Panc1 (cell line): ENCODE measurements at regions not wholly inside any gene's neighbourhood (a gene's known extent, or its start where the extent isn't known, plus 50 kb on each side); places are given as distances from the start of the nearest gene placed in this dataset.
A peak's percentile ranks its signal among the peaks of the same experiment; 100 is the strongest.

Experiments
- ATAC-seq: fragments of 200-7000 bp; cut with Tn5 transposase; 2 replicates; pipeline ENCODE4 v1.9.1; 2020; ENCODE audit warnings: mild to moderate bottlenecking, moderate library complexity
- BruUV-seq: library from RNA; stranded (reverse); fragments of 400-500 nt; replicated peaks from 2 replicates; lab custom pipeline; 2021; lab: Mats Ljungman, UMichigan
- CTCF ChIA-PET: fragments of 300-600 bp; sonication (Branson Sonifier 250); formaldehyde crosslinking; loops from one replicate; lab custom pipeline; 2022; ENCODE audit warnings: antibody characterized with exemption; lab: Charles Lee
- POLR2A ChIA-PET: fragments of 300-600 bp; sonication (Branson Sonifier 250); formaldehyde crosslinking; loops from one replicate; lab custom pipeline; 2022; ENCODE audit warnings: antibody characterized with exemption; lab: Charles Lee
- DNase-seq: peaks from one replicate; pipeline ENCODE4 v3.0.0-alpha.2; 2010; ENCODE audit warnings: low read depth, low spot score
- H3K27ac ChIP-seq: 2 replicates; pipeline ENCODE4 v1.5.1; 2011; ENCODE audit warnings: mild to moderate bottlenecking, low read length, inconsistent platforms
- H3K27me3 ChIP-seq: fragments of 200-500 bp; sonication (Bioruptor generic); 2 replicates; pipeline ENCODE4 v1.6.0; 2014; ENCODE audit warnings: low read length, inconsistent platforms; ENCODE audit not compliant: control insufficient read depth, insufficient read depth
- H3K36me3 ChIP-seq: fragments of 200-500 bp; sonication (Bioruptor generic); 2 replicates; pipeline ENCODE4 v1.5.1; 2014; ENCODE audit warnings: inconsistent platforms, mild to moderate bottlenecking, low read length, moderate library complexity; ENCODE audit not compliant: control insufficient read depth, insufficient read depth
- H3K4me1 ChIP-seq: 2 replicates; pipeline ENCODE4 v1.5.1; 2011; ENCODE audit warnings: inconsistent platforms, mild to moderate bottlenecking, low read length, moderate library complexity; ENCODE audit not compliant: control insufficient read depth, insufficient read depth
- H3K4me3 ChIP-seq, 2 experiments: 2 replicates each; pipeline ENCODE4 v1.5.1; 2011 to 2012; ENCODE audit warnings: low read depth in 2 of 2, low read length in 2 of 2, mild to moderate bottlenecking in 2 of 2, inconsistent platforms in 1 of 2, moderate library complexity in 1 of 2
- H3K9me3 ChIP-seq: fragments of 200-500 bp; sonication (Bioruptor generic); 2 replicates; pipeline ENCODE4 v1.5.1; 2014; ENCODE audit warnings: low read depth, mild to moderate bottlenecking, inconsistent platforms, low read length, moderate library complexity; ENCODE audit not compliant: control insufficient read depth, insufficient read depth
- CTCF ChIP-seq: fragments of 450-650 bp; IDR thresholded peaks from 2 replicates; pipeline ENCODE4 v1.5.1; 2017; ENCODE audit warnings: mild to moderate bottlenecking
- POLR2AphosphoS5 ChIP-seq: IDR thresholded peaks from 2 replicates; pipeline ENCODE4 v1.6.1; 2012; ENCODE audit warnings: mild to moderate bottlenecking, low read depth, low read length, moderate library complexity
- REST ChIP-seq, 2 experiments: IDR thresholded peaks; 2 replicates each; pipeline ENCODE4 v1.6.1; 2011 to 2012; ENCODE audit warnings: low read depth in 2 of 2, control low read depth in 1 of 2, low read length in 1 of 2, mild to moderate bottlenecking in 1 of 2, moderate library complexity in 1 of 2; ENCODE audit not compliant: insufficient read depth in 1 of 2
- SIN3A ChIP-seq: IDR thresholded peaks from 2 replicates; pipeline ENCODE4 v1.6.1; 2012; ENCODE audit warnings: low read depth, mild to moderate bottlenecking, low read length, moderate library complexity, borderline replicate concordance; ENCODE audit not compliant: insufficient read depth
- TCF7L2 ChIP-seq: IDR thresholded peaks from 2 replicates; pipeline ENCODE4 v1.6.1; 2011; ENCODE audit warnings: mild to moderate bottlenecking, low read depth, low read length, inconsistent platforms
- in situ Hi-C: cut with HindIII; loops from 2 replicates; pipeline ENCODE4 v1.10.0; 2016; ENCODE audit warnings: low sequenced_read_pairs, low pct_unique_long_range_greater_than_20kb
- intact Hi-C: fragments of 100-400 bp; cut with micrococcal nuclease; formaldehyde crosslinking; loops from one replicate; pipeline ENCODE4 v1.10.0; 2022; ENCODE audit not compliant: unreplicated experiment

- Histone ChIP-seq H3K27ac (no peak overlapping the region), H3K4me3 (no peak overlapping the region), H3K9me3 (no peaks in the 10 kb centered on the region), H3K36me3 (no peaks in the 10 kb centered on the region), H3K4me1 (no peaks in the 10 kb centered on the region; the same call in 1 of the 2 replicates), H3K27me3 (no peaks in the 10 kb centered on the region)
- intact Hi-C loops (no loop called here), in situ Hi-C loops (no loop called here)
- ATAC-seq (no peak), DNase-seq (no peak)
- no peak for TF ChIP-seq CTCF
- no peak for TF ChIP-seq TCF7L2
- TF ChIP-seq SIN3A: no peak
- TF ChIP-seq POLR2AphosphoS5: no peak
- TF ChIP-seq REST (IDR thresholded peaks at IDR 0.05; ENCODE audit: insufficient read depth in 1 of 2, low read depth in 2 of 2, low read length in 1 of 2): no peak
- POLR2A ChIA-PET: interaction anchor here (0.7 kb wide), 1 partner anchor 1419 kb away, joined by 7 read pairs; no protein-coding TSS in a partner anchor
- CTCF ChIA-PET: interaction anchor here (0.7 kb wide), 1 partner anchor 116 kb away, joined by 3 read pairs; no protein-coding TSS in a partner anchor
- BruUV-seq: no TSS peak
Measured at GRCh38 chr3:153050978-153051377, 111.0 kb upstream of the RAP2B start.

DNA sequence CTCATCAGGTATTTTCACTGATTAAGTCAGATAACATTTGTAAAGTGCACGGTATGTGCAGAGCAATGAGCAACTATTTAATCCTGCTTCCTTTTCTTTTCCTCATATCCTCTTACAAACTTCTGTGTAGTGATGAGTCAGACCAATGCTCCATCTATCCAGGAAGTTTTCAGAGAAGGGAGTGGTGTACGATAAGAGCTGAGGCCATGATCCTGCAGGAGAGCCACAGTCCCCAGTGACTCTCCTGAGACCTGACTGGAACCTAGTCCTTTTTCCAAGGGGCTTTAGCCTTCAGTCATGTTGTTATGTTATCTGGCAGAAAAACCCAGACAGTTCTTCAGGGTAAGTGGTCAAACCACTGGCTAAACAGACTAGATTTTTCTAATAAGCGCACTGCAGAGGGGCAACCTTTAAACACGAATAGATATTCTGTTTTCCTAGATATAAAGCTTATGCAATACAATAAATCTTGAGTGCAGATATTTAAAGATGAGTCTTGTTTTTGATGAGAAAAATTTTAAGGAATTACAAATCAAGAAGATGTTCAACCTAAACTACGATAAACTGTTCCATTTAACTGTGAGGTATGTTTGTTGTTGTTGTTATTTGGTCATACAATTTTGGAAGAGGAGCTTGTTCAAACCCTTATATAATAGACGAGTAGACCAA lies 110.5 kb upstream of the RAP2B start:
- H3K27me3 ChIP-seq: no peaks in the 10 kb centered on the region
- ChIA-PET CTCF (interaction anchor here (0.7 kb wide), 1 partner anchor 116 kb away, joined by 3 read pairs; no protein-coding TSS in a partner anchor), POLR2A (interaction anchor here (0.7 kb wide), 1 partner anchor 1420 kb away, joined by 7 read pairs; no protein-coding TSS in a partner anchor)
- no peak for TF ChIP-seq TCF7L2
- TF ChIP-seq SIN3A: no peak
- TF ChIP-seq CTCF: no peak
- no peak for TF ChIP-seq POLR2AphosphoS5
- no peak for TF ChIP-seq REST (IDR thresholded peaks at IDR 0.05; ENCODE audit: insufficient read depth in 1 of 2, low read depth in 2 of 2, low read length in 1 of 2)
- H3K4me3 ChIP-seq: no peak overlapping the region
- intact Hi-C loops: no loop called here
- H3K27ac ChIP-seq: no peak overlapping the region
- no peaks in the 10 kb centered on the region; the same call in 1 of the 2 replicates for H3K4me1 ChIP-seq
- in situ Hi-C loops: no loop called here
- no peaks in the 10 kb centered on the region for H3K9me3 ChIP-seq
- no TSS peak for BruUV-seq
- no peaks in the 10 kb centered on the region for H3K36me3 ChIP-seq
- peak; percentile 77 for DNase-seq
- peak; percentile 86 for ATAC-seq
